Panc1 (cell line): ENCODE measurements at regions not wholly inside any gene's neighbourhood (a gene's known extent, or its start where the extent isn't known, plus 50 kb on each side); places are given as distances from the start of the nearest gene placed in this dataset.

Source experiments
- ATAC-seq: fragments of 200-7000 bp; cut with Tn5 transposase; 2 replicates; pipeline ENCODE4 v1.9.1; 2020; ENCODE audit warnings: mild to moderate bottlenecking, moderate library complexity
- BruUV-seq: library from RNA; stranded (reverse); fragments of 400-500 nt; replicated peaks from 2 replicates; lab custom pipeline; 2021; lab: Mats Ljungman, UMichigan
- CTCF ChIA-PET: fragments of 300-600 bp; sonication (Branson Sonifier 250); formaldehyde crosslinking; loops from one replicate; lab custom pipeline; 2022; ENCODE audit warnings: antibody characterized with exemption; lab: Charles Lee
- POLR2A ChIA-PET: fragments of 300-600 bp; sonication (Branson Sonifier 250); formaldehyde crosslinking; loops from one replicate; lab custom pipeline; 2022; ENCODE audit warnings: antibody characterized with exemption; lab: Charles Lee
- DNase-seq: peaks from one replicate; pipeline ENCODE4 v3.0.0-alpha.2; 2010; ENCODE audit warnings: low read depth, low spot score
- H3K27ac ChIP-seq: 2 replicates; pipeline ENCODE4 v1.5.1; 2011; ENCODE audit warnings: mild to moderate bottlenecking, low read length, inconsistent platforms
- H3K27me3 ChIP-seq: fragments of 200-500 bp; sonication (Bioruptor generic); 2 replicates; pipeline ENCODE4 v1.6.0; 2014; ENCODE audit warnings: low read length, inconsistent platforms; ENCODE audit not compliant: control insufficient read depth, insufficient read depth
- H3K36me3 ChIP-seq: fragments of 200-500 bp; sonication (Bioruptor generic); 2 replicates; pipeline ENCODE4 v1.5.1; 2014; ENCODE audit warnings: inconsistent platforms, mild to moderate bottlenecking, low read length, moderate library complexity; ENCODE audit not compliant: control insufficient read depth, insufficient read depth
- H3K4me1 ChIP-seq: 2 replicates; pipeline ENCODE4 v1.5.1; 2011; ENCODE audit warnings: inconsistent platforms, mild to moderate bottlenecking, low read length, moderate library complexity; ENCODE audit not compliant: control insufficient read depth, insufficient read depth
- H3K4me3 ChIP-seq, 2 experiments: 2 replicates each; pipeline ENCODE4 v1.5.1; 2011 to 2012; ENCODE audit warnings: low read depth in 2 of 2, low read length in 2 of 2, mild to moderate bottlenecking in 2 of 2, inconsistent platforms in 1 of 2, moderate library complexity in 1 of 2
- H3K9me3 ChIP-seq: fragments of 200-500 bp; sonication (Bioruptor generic); 2 replicates; pipeline ENCODE4 v1.5.1; 2014; ENCODE audit warnings: low read depth, mild to moderate bottlenecking, inconsistent platforms, low read length, moderate library complexity; ENCODE audit not compliant: control insufficient read depth, insufficient read depth
- CTCF ChIP-seq: fragments of 450-650 bp; IDR thresholded peaks from 2 replicates; pipeline ENCODE4 v1.5.1; 2017; ENCODE audit warnings: mild to moderate bottlenecking
- POLR2AphosphoS5 ChIP-seq: IDR thresholded peaks from 2 replicates; pipeline ENCODE4 v1.6.1; 2012; ENCODE audit warnings: mild to moderate bottlenecking, low read depth, low read length, moderate library complexity
- REST ChIP-seq, 2 experiments: IDR thresholded peaks; 2 replicates each; pipeline ENCODE4 v1.6.1; 2011 to 2012; ENCODE audit warnings: low read depth in 2 of 2, control low read depth in 1 of 2, low read length in 1 of 2, mild to moderate bottlenecking in 1 of 2, moderate library complexity in 1 of 2; ENCODE audit not compliant: insufficient read depth in 1 of 2
- SIN3A ChIP-seq: IDR thresholded peaks from 2 replicates; pipeline ENCODE4 v1.6.1; 2012; ENCODE audit warnings: low read depth, mild to moderate bottlenecking, low read length, moderate library complexity, borderline replicate concordance; ENCODE audit not compliant: insufficient read depth
- TCF7L2 ChIP-seq: IDR thresholded peaks from 2 replicates; pipeline ENCODE4 v1.6.1; 2011; ENCODE audit warnings: mild to moderate bottlenecking, low read depth, low read length, inconsistent platforms
- in situ Hi-C: cut with HindIII; loops from 2 replicates; pipeline ENCODE4 v1.10.0; 2016; ENCODE audit warnings: low sequenced_read_pairs, low pct_unique_long_range_greater_than_20kb
- intact Hi-C: fragments of 100-400 bp; cut with micrococcal nuclease; formaldehyde crosslinking; loops from one replicate; pipeline ENCODE4 v1.10.0; 2022; ENCODE audit not compliant: unreplicated experiment

GRCh38 chr20:51159303-51159702 is 136.4 kb upstream of the KCNG1 start:
- ChIA-PET POLR2A (no interaction called here), CTCF (interaction anchor here (0.7 kb wide), 1 partner anchor 28 kb away, joined by 5 read pairs; no protein-coding TSS in a partner anchor)
- TF ChIP-seq TCF7L2, result no peak
- no peak for TF ChIP-seq CTCF
- TF ChIP-seq SIN3A, result no peak
- no peak for TF ChIP-seq POLR2AphosphoS5
- no peak for TF ChIP-seq REST (IDR thresholded peaks at IDR 0.05; ENCODE audit: insufficient read depth in 1 of 2, low read depth in 2 of 2, low read length in 1 of 2)
- no peak overlapping the region for H3K4me3 ChIP-seq
- DNase-seq, result no peak
- no peak overlapping the region for H3K27ac ChIP-seq
- H3K27me3 ChIP-seq, result peaks cover 20% of the 10 kb centered on the region
- no TSS peak for BruUV-seq
- H3K36me3 ChIP-seq, result no peaks in the 10 kb centered on the region
- no peaks in the 10 kb centered on the region for H3K4me1 ChIP-seq
- no peak for ATAC-seq
- in situ Hi-C loops, result no loop called here
- no peaks in the 10 kb centered on the region for H3K9me3 ChIP-seq
- intact Hi-C loops, result no loop called here

GRCh38 chr20:51158226-51158625 is 135.3 kb upstream of the KCNG1 start:
- DNase-seq, result no peak
- no peak overlapping the region for H3K27ac ChIP-seq
- in situ Hi-C loops, result no loop called here
- ChIA-PET CTCF (no interaction called here), POLR2A (no interaction called here)
- TF ChIP-seq REST (IDR thresholded peaks at IDR 0.05; ENCODE audit: insufficient read depth in 1 of 2, low read depth in 2 of 2, low read length in 1 of 2), result no peak
- TF ChIP-seq CTCF, result no peak
- no peak for TF ChIP-seq SIN3A
- TF ChIP-seq TCF7L2, result no peak
- no peak for TF ChIP-seq POLR2AphosphoS5
- intact Hi-C loops, result no loop called here
- H3K4me1 ChIP-seq, result no peaks in the 10 kb centered on the region
- H3K4me3 ChIP-seq, result no peak overlapping the region
- peaks cover 19% of the 10 kb centered on the region for H3K27me3 ChIP-seq
- no peaks in the 10 kb centered on the region for H3K9me3 ChIP-seq
- BruUV-seq, result no TSS peak
- no peaks in the 10 kb centered on the region for H3K36me3 ChIP-seq
- no peak for ATAC-seq
